K562 (cell line): ENCODE measurements at regions not wholly inside any gene's neighbourhood (a gene's known extent, or its start where the extent isn't known, plus 50 kb on each side); places are given as distances from the start of the nearest gene placed in this dataset.

ENCODE experiments used
- ADNP ChIP-seq: fragments of 200-800 bp; sonication (Bioruptor generic); IDR thresholded peaks from 2 replicates; pipeline ENCODE4 v1.6.1; 2016; ENCODE audit warnings: missing genetic modification characterization, missing compliant biosample characterization
- BRD9 ChIP-seq: fragments of 450-650 bp; IDR thresholded peaks from 2 replicates; pipeline ENCODE4 v1.6.1; 2018; ENCODE audit warnings: low read depth; ENCODE audit not compliant: partially characterized antibody
- CSDE1 ChIP-seq, 2 experiments: fragments of 450-650 bp; IDR thresholded peaks; 2 replicates each; pipeline ENCODE4 v1.6.1; 2016; ENCODE audit warnings: mild to moderate bottlenecking in 1 of 2
- EP300 ChIP-seq: IDR thresholded peaks from 2 replicates; pipeline ENCODE4 v1.6.1; 2012; ENCODE audit warnings: low read length, improper control_type of control experiment
- KLF16 ChIP-seq: IDR thresholded peaks from 2 replicates; pipeline ENCODE4 v1.6.1; 2016; ENCODE audit warnings: antibody characterized with exemption
- MECOM ChIP-seq: fragments of 250-450 bp; sonication (Bioruptor Pico); IDR thresholded peaks from 2 replicates; pipeline ENCODE4 v1.8.0; 2022; ENCODE audit warnings: inconsistent platforms
- MEF2A ChIP-seq: IDR thresholded peaks from 2 replicates; pipeline ENCODE4 v1.6.1; 2011; ENCODE audit warnings: low read depth, mild to moderate bottlenecking, low read length, moderate library complexity; ENCODE audit not compliant: control insufficient read depth
- NBN ChIP-seq: fragments of 450-650 bp; IDR thresholded peaks from 2 replicates; pipeline ENCODE4 v1.6.1; 2016; ENCODE audit warnings: low read depth, mild to moderate bottlenecking
- POLR2B ChIP-seq: fragments of 450-650 bp; IDR thresholded peaks from 2 replicates; pipeline ENCODE4 v1.6.1; 2018; ENCODE audit warnings: low read depth; ENCODE audit not compliant: partially characterized antibody
- PTBP1 ChIP-seq: fragments of 200-400 bp; formaldehyde crosslinking; IDR thresholded peaks from 2 replicates; pipeline ENCODE4 v1.6.1; 2017; ENCODE audit warnings: low read depth, low read length
- RHOXF2B ChIP-seq: fragments of 250-450 bp; sonication (Bioruptor Pico); conservative IDR thresholded peaks from 2 replicates; pipeline ENCODE4 v1.5.1; 2021
- SMARCA4 ChIP-seq: fragments of 450-650 bp; IDR thresholded peaks from 2 replicates; pipeline ENCODE4 v1.6.1; 2016
- TAF7 ChIP-seq: fragments of 450-650 bp; IDR thresholded peaks from 2 replicates; pipeline ENCODE4 v1.6.1; 2016; ENCODE audit warnings: missing genetic modification characterization, missing compliant biosample characterization
- TFAM ChIP-seq: fragments of 250-450 bp; sonication (Bioruptor Pico); conservative IDR thresholded peaks from 2 replicates; pipeline ENCODE4 v1.5.0; 2021; ENCODE audit warnings: mild to moderate bottlenecking, moderate library complexity
- ZC3H8 ChIP-seq: fragments of 450-650 bp; IDR thresholded peaks from 2 replicates; pipeline ENCODE4 v1.6.1; 2017
- ZMIZ1 ChIP-seq, 2 experiments: fragments of 150-350 bp in 1 of 2; IDR thresholded peaks; 2 replicates each; pipeline ENCODE4 v1.6.1; 2012 to 2016; ENCODE audit warnings: low read depth in 2 of 2, low read length in 2 of 2, mild to moderate bottlenecking in 1 of 2, moderate library complexity in 1 of 2
- ZNF695 ChIP-seq: fragments of 450-650 bp; formaldehyde crosslinking; IDR thresholded peaks from 2 replicates; pipeline ENCODE4 v1.4.0; 2020; ENCODE audit warnings: mild to moderate bottlenecking, moderate library complexity
- ZNF785 ChIP-seq: fragments of 250-450 bp; sonication (Bioruptor Pico); IDR thresholded peaks from 2 replicates; pipeline ENCODE4 v1.4.0; 2020; ENCODE audit warnings: mild to moderate bottlenecking
- TF ChIP-seq, protein P1 (sequence below): fragments of 450-650 bp; formaldehyde crosslinking; IDR thresholded peaks from 2 replicates; pipeline ENCODE4 v1.4.0; 2020; ENCODE audit warnings: mild to moderate bottlenecking, moderate library complexity
- TF ChIP-seq, protein P2 (sequence below): IDR thresholded peaks from 2 replicates; pipeline ENCODE4 v1.6.1; 2012; ENCODE audit warnings: low read depth, low read length, improper control_type of control experiment, borderline replicate concordance
- TF ChIP-seq, protein P3 (sequence below): sonication (generic); formaldehyde crosslinking; IDR thresholded peaks from 2 replicates; pipeline ENCODE4 v1.9.0; 2022; ENCODE audit warnings: mild to moderate bottlenecking, missing genetic modification reagents
- TF ChIP-seq, protein P4 (sequence below), 2 experiments: fragments of 250-450 bp in 1 of 2; fragments of 450-650 bp in 1 of 2; sonication (Bioruptor Pico) in 1 of 2; IDR thresholded peaks; 2 replicates each; pipeline versions ENCODE4 v1.6.1 to v1.8.0; 2016 to 2021; ENCODE audit warnings: mild to moderate bottlenecking in 2 of 2, moderate library complexity in 2 of 2, missing compliant biosample characterization in 1 of 2, missing genetic modification characterization in 1 of 2

- TF ChIP-seq, protein P1, sequence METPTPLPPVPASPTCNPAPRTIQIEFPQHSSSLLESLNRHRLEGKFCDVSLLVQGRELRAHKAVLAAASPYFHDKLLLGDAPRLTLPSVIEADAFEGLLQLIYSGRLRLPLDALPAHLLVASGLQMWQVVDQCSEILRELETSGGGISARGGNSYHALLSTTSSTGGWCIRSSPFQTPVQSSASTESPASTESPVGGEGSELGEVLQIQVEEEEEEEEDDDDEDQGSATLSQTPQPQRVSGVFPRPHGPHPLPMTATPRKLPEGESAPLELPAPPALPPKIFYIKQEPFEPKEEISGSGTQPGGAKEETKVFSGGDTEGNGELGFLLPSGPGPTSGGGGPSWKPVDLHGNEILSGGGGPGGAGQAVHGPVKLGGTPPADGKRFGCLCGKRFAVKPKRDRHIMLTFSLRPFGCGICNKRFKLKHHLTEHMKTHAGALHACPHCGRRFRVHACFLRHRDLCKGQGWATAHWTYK (CRISPR knock-in tag) = no peak
- TF ChIP-seq ZNF785 (CRISPR knock-in tag) (no peak), BRD9 (no peak), TAF7 (tag) (no peak), EP300 (peak; percentile 89), NBN (no peak), ZNF695 (CRISPR knock-in tag) (no peak), KLF16 (0 out of 2 replicates have a peak, but pooled peaks have one; percentile 15), CSDE1 (IDR thresholded peaks at IDR 0.05) (no peak), PTBP1 (no peak), ADNP (tag) (no peak), POLR2B (no peak), RHOXF2B (no peak), MEF2A (0 out of 2 replicates have a peak, but pooled peaks have one; percentile 49), TFAM (CRISPR knock-in tag) (no peak), ZMIZ1 (IDR thresholded peaks at IDR 0.05; ENCODE audit: low read depth in 2 of 2, low read length in 2 of 2) (0 out of 4 replicates have a peak, but pooled peaks of 1 of the 2 experiments have one; percentile 32), SMARCA4 (peak; percentile 87), ZC3H8 (no peak), MECOM (CRISPR knock-in tag) (no peak)
- TF ChIP-seq, protein P2, sequence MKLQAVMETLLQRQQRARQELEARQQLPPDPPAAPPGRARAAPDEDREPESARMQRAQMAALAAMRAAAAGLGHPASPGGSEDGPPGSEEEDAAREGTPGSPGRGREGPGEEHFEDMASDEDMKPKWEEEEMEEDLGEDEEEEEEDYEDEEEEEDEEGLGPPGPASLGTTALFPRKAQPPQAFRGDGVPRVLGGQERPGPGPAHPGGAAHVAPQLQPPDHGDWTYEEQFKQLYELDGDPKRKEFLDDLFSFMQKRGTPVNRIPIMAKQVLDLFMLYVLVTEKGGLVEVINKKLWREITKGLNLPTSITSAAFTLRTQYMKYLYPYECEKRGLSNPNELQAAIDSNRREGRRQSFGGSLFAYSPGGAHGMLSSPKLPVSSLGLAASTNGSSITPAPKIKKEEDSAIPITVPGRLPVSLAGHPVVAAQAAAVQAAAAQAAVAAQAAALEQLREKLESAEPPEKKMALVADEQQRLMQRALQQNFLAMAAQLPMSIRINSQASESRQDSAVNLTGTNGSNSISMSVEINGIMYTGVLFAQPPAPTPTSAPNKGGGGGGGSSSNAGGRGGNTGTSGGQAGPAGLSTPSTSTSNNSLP = peak; percentile 78; the same call in 1 of the 2 replicates
- TF ChIP-seq, protein P3, sequence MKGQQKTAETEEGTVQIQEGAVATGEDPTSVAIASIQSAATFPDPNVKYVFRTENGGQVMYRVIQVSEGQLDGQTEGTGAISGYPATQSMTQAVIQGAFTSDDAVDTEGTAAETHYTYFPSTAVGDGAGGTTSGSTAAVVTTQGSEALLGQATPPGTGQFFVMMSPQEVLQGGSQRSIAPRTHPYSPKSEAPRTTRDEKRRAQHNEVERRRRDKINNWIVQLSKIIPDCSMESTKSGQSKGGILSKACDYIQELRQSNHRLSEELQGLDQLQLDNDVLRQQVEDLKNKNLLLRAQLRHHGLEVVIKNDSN (CRISPR knock-in tag) = no peak
- TF ChIP-seq, protein P4, sequence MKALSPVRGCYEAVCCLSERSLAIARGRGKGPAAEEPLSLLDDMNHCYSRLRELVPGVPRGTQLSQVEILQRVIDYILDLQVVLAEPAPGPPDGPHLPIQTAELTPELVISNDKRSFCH (CRISPR knock-in tag; IDR thresholded peaks at IDR 0.05) = no peak
- TF ChIP-seq, protein P4 (tag; IDR thresholded peaks at IDR 0.05) = no peak; the same call in 1 of the 2 replicates
Observed at GRCh38 chr5:87115839-87116364, 151.8 kb upstream of the RASA1 start (continued).
